LNCAP (cell line): ENCODE measurements at regions not wholly inside any gene's neighbourhood (a gene's known extent, or its start where the extent isn't known, plus 50 kb on each side); places are given as distances from the start of the nearest gene placed in this dataset.

Source experiments
- TF ChIP-seq, protein P1 (sequence below): fragments of 450-650 bp; IDR thresholded peaks from 2 replicates; pipeline ENCODE4 v1.5.1; 2017; ENCODE audit warnings: mild to moderate bottlenecking

DNA sequence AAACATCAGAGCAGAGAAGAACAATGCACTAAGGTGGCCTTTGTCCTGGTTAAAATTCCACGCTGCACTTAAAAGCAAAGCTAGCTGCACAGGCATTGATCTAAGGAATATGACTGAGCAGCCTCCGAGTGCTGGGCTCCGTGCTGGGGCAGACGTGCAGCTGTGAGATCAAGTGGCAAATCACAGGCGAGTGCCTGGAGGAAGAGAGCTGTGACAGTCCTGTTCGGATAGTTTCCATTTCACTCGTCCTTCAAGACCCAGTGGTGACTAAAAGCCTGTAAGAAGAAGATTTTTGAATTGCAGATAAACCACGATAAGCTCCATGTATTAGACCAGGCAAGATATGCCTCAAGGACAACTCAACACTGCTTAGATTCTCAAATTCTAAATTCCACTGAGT is 247.9 kb downstream of the ANKRD60 start:
- TF ChIP-seq, protein P1, sequence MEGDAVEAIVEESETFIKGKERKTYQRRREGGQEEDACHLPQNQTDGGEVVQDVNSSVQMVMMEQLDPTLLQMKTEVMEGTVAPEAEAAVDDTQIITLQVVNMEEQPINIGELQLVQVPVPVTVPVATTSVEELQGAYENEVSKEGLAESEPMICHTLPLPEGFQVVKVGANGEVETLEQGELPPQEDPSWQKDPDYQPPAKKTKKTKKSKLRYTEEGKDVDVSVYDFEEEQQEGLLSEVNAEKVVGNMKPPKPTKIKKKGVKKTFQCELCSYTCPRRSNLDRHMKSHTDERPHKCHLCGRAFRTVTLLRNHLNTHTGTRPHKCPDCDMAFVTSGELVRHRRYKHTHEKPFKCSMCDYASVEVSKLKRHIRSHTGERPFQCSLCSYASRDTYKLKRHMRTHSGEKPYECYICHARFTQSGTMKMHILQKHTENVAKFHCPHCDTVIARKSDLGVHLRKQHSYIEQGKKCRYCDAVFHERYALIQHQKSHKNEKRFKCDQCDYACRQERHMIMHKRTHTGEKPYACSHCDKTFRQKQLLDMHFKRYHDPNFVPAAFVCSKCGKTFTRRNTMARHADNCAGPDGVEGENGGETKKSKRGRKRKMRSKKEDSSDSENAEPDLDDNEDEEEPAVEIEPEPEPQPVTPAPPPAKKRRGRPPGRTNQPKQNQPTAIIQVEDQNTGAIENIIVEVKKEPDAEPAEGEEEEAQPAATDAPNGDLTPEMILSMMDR, result no peak

DNA sequence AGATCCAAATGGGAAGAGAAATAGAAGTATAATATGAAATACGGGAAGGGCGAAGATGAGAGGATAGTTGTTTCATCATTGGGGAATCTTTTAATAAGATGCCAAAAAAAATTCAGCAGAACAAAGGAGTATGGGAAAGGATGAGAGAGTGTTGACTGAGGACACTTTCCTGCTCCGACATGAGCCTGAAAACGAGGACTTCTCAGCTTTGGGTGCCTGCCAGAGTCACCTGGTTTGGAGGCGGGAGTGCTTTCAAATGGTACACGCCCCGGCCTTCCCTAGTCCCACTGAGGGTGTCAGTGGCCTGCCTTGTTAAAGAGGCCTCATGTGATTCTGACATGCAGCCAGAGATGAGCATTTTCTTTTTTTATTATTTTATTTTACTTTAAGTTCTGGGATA is 250.9 kb downstream of the ANKRD60 start:
- TF ChIP-seq, protein P1, result no peak

DNA sequence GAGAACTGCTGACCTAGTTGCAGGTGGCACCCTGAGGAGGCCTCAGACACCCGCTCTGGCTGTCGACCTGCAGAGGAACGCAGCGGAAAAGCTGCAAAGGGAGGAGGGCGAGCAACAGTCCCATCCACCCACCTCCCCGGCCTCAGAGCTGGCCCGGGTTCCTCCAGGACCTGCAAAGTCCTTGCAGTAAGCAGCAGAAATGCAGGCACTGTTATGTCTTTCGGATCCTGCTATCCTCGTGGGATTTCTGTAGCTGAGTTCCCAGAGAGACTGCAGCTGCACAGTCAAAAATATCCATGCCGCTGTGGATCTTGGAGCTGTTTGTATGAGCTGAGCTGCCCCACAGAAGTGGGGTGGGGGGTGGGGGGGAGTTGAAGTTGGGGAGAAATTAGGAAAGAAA is 251.3 kb downstream of the ANKRD60 start:
- TF ChIP-seq, protein P1, result no peak

DNA sequence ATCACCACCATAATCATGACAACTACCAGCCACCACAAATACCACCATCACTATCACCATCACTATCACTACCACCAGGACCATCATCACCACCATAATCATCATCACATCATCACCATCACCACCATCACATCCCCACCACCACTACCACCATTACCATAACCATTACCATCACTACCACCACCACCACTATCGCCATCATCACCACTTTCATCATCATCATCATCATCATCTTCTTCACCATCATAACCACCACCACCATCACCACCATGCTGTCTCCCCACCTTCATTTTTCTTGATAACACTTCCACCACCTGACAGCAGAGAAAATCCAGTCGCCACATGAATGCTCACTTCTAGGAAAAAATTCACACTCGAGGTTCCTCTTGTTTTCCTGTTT is 253.6 kb downstream of the ANKRD60 start:
- TF ChIP-seq, protein P1, result no peak

DNA sequence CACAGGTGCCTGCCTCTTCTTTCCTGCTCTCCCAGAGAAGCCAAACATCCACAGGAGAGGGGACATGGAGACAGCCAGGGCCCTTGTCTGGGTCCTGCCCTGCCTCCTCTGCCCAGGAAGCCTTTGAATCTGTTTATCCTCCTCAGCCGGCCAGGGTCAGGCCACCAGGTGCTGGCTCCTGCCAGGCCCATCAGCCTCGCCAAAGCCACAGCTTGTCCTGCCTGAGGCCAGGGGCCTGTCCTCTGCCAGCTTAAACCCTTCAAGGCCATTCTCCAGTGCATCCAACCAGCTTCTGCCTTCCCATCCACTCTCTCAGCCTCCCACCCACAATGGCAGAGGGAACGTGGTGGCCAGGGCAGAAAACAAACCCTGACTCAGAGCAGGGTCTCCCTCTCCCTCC is 254.6 kb downstream of the ANKRD60 start:
- TF ChIP-seq, protein P1, result no peak

DNA sequence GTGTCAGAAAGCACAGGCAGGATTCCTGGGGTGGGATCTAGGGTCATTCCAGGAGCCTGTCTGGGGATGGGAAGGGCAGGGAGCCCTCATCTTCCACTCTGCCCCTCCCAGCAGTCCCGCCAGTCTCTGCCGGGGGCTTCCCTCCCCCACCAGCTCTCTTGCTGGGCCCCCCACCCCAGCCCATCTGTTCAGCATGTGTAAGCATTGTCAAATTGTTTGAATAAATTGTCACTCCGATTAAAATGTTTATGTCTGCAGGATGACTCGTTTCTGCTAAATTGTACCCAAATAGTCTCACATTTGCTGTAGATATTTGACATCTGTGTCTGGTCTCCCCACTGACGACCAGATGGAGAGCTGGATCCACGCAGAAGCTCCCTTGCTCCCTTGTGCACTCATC is 257.6 kb downstream of the ANKRD60 start:
- TF ChIP-seq, protein P1, result no peak

DNA sequence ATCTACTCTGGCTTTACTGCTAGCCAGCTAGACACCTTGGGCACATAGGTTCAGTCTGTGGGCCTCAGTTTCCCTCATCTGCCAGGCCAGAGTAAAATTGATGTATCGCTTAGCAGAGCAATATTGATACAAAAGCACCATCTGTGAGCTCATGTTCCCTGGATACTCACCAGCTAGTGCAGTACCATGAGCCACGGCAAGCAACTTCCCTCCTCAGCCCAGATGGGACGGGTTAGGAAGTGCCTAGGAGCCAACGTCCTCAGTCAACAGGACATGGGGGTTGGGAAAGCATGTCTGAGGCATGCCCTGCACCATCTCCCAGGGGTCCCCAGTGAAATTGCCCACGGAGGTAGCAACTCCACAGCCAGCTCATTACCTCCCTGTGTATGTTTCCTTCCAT is 258.3 kb downstream of the ANKRD60 start:
- TF ChIP-seq, protein P1, result no peak

DNA sequence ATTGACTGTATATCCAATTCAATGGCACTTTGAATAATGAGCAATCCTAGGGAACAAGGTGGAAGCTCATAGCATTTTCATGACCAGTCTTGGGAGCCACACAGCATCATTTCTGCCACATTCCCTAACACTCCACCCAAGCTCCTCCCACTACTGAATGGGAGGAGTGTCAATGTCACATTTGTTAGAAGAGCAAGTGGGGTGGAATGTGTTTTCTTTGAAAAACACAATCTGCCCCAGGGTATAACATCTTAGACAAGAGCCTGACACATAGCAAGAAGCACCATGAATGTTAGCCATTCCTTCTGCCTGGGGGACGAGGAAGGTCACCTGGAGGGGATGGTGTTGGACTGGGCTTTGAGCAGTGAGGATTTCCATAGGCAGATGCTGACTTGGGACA is 258.3 kb upstream of the PMEPA1 start:
- TF ChIP-seq, protein P1, result no peak
